OCI-LY3 (cell line): ENCODE measurements at regions not wholly inside any gene's neighbourhood (a gene's known extent, or its start where the extent isn't known, plus 50 kb on each side); places are given as distances from the start of the nearest gene placed in this dataset.

ENCODE experiments used
- H2AFZ ChIP-seq: fragments of 200-600, 300-600 bp; shearing (Covaris generic); 2 replicates; pipeline ENCODE4 v1.6.0; 2014; ENCODE audit warnings: antibody characterized with exemption, low read depth, low read length
- H3K27ac ChIP-seq: fragments of 200-600, 300-600 bp; sonication (generic); 2 replicates; pipeline ENCODE4 v1.5.1; 2014; ENCODE audit warnings: mild to moderate bottlenecking, low read length, moderate library complexity, mixed read lengths
- H3K27me3 ChIP-seq: fragments of 200-600, 300-600 bp; sonication (generic); 2 replicates; pipeline ENCODE4 v1.6.1; 2014; ENCODE audit warnings: low read depth, low read length, mixed read lengths
- H3K36me3 ChIP-seq: fragments of 200-600, 300-600 bp; sonication (generic); replicated peaks from 2 replicates; pipeline ENCODE3; 2014; ENCODE audit warnings: low read depth, low read length, mixed read lengths
- H3K4me1 ChIP-seq: fragments of 300-600, 200-600 bp; sonication (generic); 2 replicates; pipeline ENCODE4 v1.6.1; 2014; ENCODE audit warnings: low read length, mixed read lengths
- H3K4me2 ChIP-seq: fragments of 200-600, 300-600 bp; sonication (generic); 2 replicates; pipeline ENCODE4 v1.6.1; 2014; ENCODE audit warnings: low read length, mixed read lengths
- H3K4me3 ChIP-seq: fragments of 300-600, 200-600 bp; sonication (generic); 2 replicates; pipeline ENCODE4 v1.5.1; 2014; ENCODE audit warnings: antibody characterized with exemption, mild to moderate bottlenecking, low read length, moderate library complexity
- H3K79me2 ChIP-seq: fragments of 300-600, 200-600 bp; shearing (Covaris generic); 2 replicates; pipeline ENCODE4 v1.6.1; 2014; ENCODE audit warnings: mild to moderate bottlenecking, low read length, mixed read lengths
- H3K9ac ChIP-seq: fragments of 300-600, 200-600 bp; shearing (Covaris generic); 2 replicates; pipeline ENCODE4 v1.6.0; 2014; ENCODE audit warnings: mild to moderate bottlenecking, low read length, moderate library complexity
- H3K9me3 ChIP-seq: fragments of 200-600, 300-600 bp; shearing (Covaris generic); 2 replicates; pipeline ENCODE4 v1.6.1; 2014; ENCODE audit warnings: low read length, mixed read lengths; ENCODE audit not compliant: insufficient read depth
- H4K20me1 ChIP-seq: fragments of 200-600, 300-600 bp; sonication (generic); 2 replicates; pipeline ENCODE4 v1.6.1; 2016; ENCODE audit warnings: low read length, mixed read lengths; ENCODE audit not compliant: insufficient read depth
- CTCF ChIP-seq: fragments of 200-600, 300-600 bp; sonication (generic); IDR thresholded peaks from 2 replicates; pipeline ENCODE4 v1.5.1; 2014; ENCODE audit warnings: antibody characterized with exemption, low read length, low read depth
- EZH2phosphoT487 ChIP-seq: fragments of 200-600 bp; shearing (Covaris generic); IDR thresholded peaks from 2 replicates; pipeline ENCODE4 v1.6.1; 2018; ENCODE audit warnings: antibody characterized with exemption, mixed run types, low read depth

DNA sequence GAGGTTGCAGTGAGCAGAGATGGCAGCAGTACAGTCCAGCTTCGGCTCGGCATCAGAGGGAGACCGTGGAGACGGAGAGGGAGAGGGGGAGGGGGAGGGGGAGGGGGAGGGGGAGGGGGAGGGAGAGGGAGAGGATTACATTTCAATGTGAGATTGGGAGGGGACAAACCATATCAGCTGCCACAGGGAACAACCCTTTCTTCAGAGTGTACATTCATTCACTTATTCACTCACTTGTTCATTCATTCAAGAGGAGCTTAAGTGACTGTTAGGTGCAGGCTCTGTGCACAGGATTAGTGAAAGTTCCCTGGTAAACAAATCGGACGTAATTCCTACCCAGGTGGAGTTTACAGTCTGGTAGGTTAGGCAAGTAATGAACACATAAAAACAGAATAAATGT lies 65.6 kb upstream of the MEDAG start:
- H3K36me3 ChIP-seq = no peaks in the 10 kb centered on the region
- no peak overlapping the region for H3K4me2 ChIP-seq
- no peak overlapping the region for H3K9ac ChIP-seq
- no peaks in the 10 kb centered on the region for H4K20me1 ChIP-seq
- H3K79me2 ChIP-seq = no peaks in the 10 kb centered on the region
- TF ChIP-seq EZH2phosphoT487 (no peak), CTCF (no peak)
- H3K9me3 ChIP-seq = no peaks in the 10 kb centered on the region
- no peaks in the 10 kb centered on the region for H3K4me1 ChIP-seq
- H3K27me3 ChIP-seq = peaks cover 24% of the 10 kb centered on the region; the same call in 1 of the 2 replicates
- H2AFZ ChIP-seq = no peak overlapping the region
- H3K4me3 ChIP-seq = no peak overlapping the region
- H3K27ac ChIP-seq = no peak overlapping the region

GRCh38 chr13:30841154-30841553 lies 64.9 kb upstream of the MEDAG start:
- no peaks in the 10 kb centered on the region for H3K36me3 ChIP-seq
- H3K4me3 ChIP-seq = no peak overlapping the region
- no peak overlapping the region for H3K9ac ChIP-seq
- H3K4me2 ChIP-seq = no peak overlapping the region
- H3K27me3 ChIP-seq = peaks cover 18% of the 10 kb centered on the region; the same call in 1 of the 2 replicates
- no peak overlapping the region for H2AFZ ChIP-seq
- no peaks in the 10 kb centered on the region for H3K9me3 ChIP-seq
- no peaks in the 10 kb centered on the region for H4K20me1 ChIP-seq
- TF ChIP-seq EZH2phosphoT487 (no peak), CTCF (no peak)
- no peaks in the 10 kb centered on the region for H3K79me2 ChIP-seq
- H3K27ac ChIP-seq = no peak overlapping the region
- H3K4me1 ChIP-seq = no peaks in the 10 kb centered on the region

GRCh38 chr13:30843548-30843947 lies 62.5 kb upstream of the MEDAG start:
- H3K9ac ChIP-seq = no peak overlapping the region
- TF ChIP-seq CTCF (no peak), EZH2phosphoT487 (no peak)
- no peak overlapping the region for H3K4me2 ChIP-seq
- no peaks in the 10 kb centered on the region for H4K20me1 ChIP-seq
- peaks cover 2% of the 10 kb centered on the region; the same call in 1 of the 2 replicates for H3K27me3 ChIP-seq
- H2AFZ ChIP-seq = no peak overlapping the region
- H3K79me2 ChIP-seq = no peaks in the 10 kb centered on the region
- H3K9me3 ChIP-seq = no peaks in the 10 kb centered on the region
- H3K4me1 ChIP-seq = peaks cover 16% of the 10 kb centered on the region
- H3K36me3 ChIP-seq = no peaks in the 10 kb centered on the region
- no peak overlapping the region for H3K4me3 ChIP-seq
- no peak overlapping the region for H3K27ac ChIP-seq

GRCh38 chr13:30844548-30845296 lies 61.3 kb upstream of the MEDAG start:
- TF ChIP-seq CTCF (no peak), EZH2phosphoT487 (no peak)
- Histone ChIP-seq H3K79me2 (no peaks in the 10 kb centered on the region), H2AFZ (no peak overlapping the region), H3K4me1 (peaks cover 16% of the 10 kb centered on the region), H3K9me3 (no peaks in the 10 kb centered on the region), H3K4me2 (no peak overlapping the region), H3K27me3 (peaks cover 2% of the 10 kb centered on the region; the same call in 1 of the 2 replicates), H3K4me3 (no peak overlapping the region), H3K27ac (no peak overlapping the region), H3K36me3 (no peaks in the 10 kb centered on the region), H3K9ac (no peak overlapping the region), H4K20me1 (no peaks in the 10 kb centered on the region)
